Activated CD4-positive, alpha-beta T cell treated with anti-CD3 and anti-CD28 coated beads for 24 hours (primary cell): ENCODE measurements at regions not wholly inside any gene's neighbourhood (a gene's known extent, or its start where the extent isn't known, plus 50 kb on each side); places are given as distances from the start of the nearest gene placed in this dataset.

Experiments
- DNase-seq, 2 donors: peaks; one replicate each; pipeline ENCODE4 v3.0.0-alpha.2; 2020; ENCODE audit warnings: low read depth in 2 of 2

GRCh38 chr2:82690757-82691411, 1768.2 kb downstream of the SUCLG1 start:
- DNase-seq = no peak

- DNase-seq = no peak
Observed at GRCh38 chr2:82675186-82675585, 1783.9 kb downstream of the SUCLG1 start.

- no peak for DNase-seq
Observed at GRCh38 chr2:82674652-82675051, 1784.4 kb downstream of the SUCLG1 start.

- DNase-seq = no peak
Observed at GRCh38 chr2:82667491-82667890, 1791.6 kb downstream of the SUCLG1 start.

- no peak for DNase-seq
Observed at GRCh38 chr2:82665691-82666090, 1793.4 kb downstream of the SUCLG1 start.

GRCh38 chr2:82657106-82657505, 1802.0 kb downstream of the SUCLG1 start:
- DNase-seq = no peak

GRCh38 chr2:82656420-82656819, 1802.7 kb downstream of the SUCLG1 start:
- no peak for DNase-seq

- DNase-seq = no peak
Observed at GRCh38 chr2:82652117-82652516, 1807.0 kb downstream of the SUCLG1 start.

GRCh38 chr2:82650038-82650437, 1809.0 kb downstream of the SUCLG1 start:
- no peak for DNase-seq

GRCh38 chr2:82641598-82642180, 1817.4 kb downstream of the SUCLG1 start:
- DNase-seq = no peak

- no peak for DNase-seq
Observed at GRCh38 chr2:82636402-82637020, 1822.6 kb downstream of the SUCLG1 start.

GRCh38 chr2:82599021-82599420, 1860.1 kb downstream of the SUCLG1 start:
- DNase-seq = no peak

GRCh38 chr2:82596581-82596980, 1862.5 kb downstream of the SUCLG1 start:
- DNase-seq = no peak

- no peak for DNase-seq
Observed at GRCh38 chr2:82591718-82592117, 1867.4 kb downstream of the SUCLG1 start.

GRCh38 chr2:82576656-82577055, 1882.4 kb downstream of the SUCLG1 start:
- no peak for DNase-seq

- DNase-seq = no peak
Observed at GRCh38 chr2:82539280-82539621, 1919.8 kb downstream of the SUCLG1 start.

- no peak for DNase-seq
Observed at GRCh38 chr2:82538590-82539279, 1920.3 kb downstream of the SUCLG1 start.

GRCh38 chr2:82528288-82528687, 1930.8 kb downstream of the SUCLG1 start:
- DNase-seq = no peak

GRCh38 chr2:82527124-82527523, 1932.0 kb downstream of the SUCLG1 start:
- DNase-seq = no peak

GRCh38 chr2:82526277-82526676, 1932.8 kb downstream of the SUCLG1 start:
- DNase-seq = no peak

GRCh38 chr2:82525744-82526143, 1933.3 kb downstream of the SUCLG1 start:
- no peak for DNase-seq

- DNase-seq = no peak
Observed at GRCh38 chr2:82524826-82525225, 1934.3 kb downstream of the SUCLG1 start.

GRCh38 chr2:82511894-82512293, 1947.2 kb downstream of the SUCLG1 start:
- DNase-seq = no peak
